ENCODE measurements at regions not wholly inside any gene's neighbourhood (a gene's known extent, or its start where the extent isn't known, plus 50 kb on each side); places are given as distances from the start of the nearest gene placed in this dataset.

DNA sequence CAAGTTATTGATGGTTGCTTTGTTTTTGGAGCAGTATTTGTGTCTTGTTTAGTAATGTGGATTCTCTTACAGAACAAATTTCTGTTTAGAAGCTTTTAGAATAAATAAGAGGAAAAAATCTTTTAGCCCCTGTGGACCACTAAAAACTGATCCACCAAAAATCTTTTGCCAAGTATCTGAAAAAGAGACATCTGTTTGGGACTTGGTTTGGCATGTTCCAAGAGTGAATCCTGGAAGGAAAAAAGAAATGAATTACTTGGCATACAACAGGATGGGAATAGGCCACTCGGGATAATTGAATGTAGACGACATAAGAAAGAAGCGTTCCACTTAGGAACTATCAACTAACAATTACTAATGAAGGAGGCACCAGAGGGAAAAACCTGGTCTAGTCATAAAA is 1350.1 kb upstream of the C9orf72 start:
- TF ChIP-seq RFX5 (IDR thresholded peaks at IDR 0.05; ENCODE audit: borderline replicate concordance, low read depth, low read length) (no peak), SUZ12 (IDR thresholded peaks at IDR 0.05; ENCODE audit: low read length) (no peak), POLR2AphosphoS5 (IDR thresholded peaks at IDR 0.05; ENCODE audit: low read depth, low read length) (no peak)
- TF ChIP-seq, protein P1, sequence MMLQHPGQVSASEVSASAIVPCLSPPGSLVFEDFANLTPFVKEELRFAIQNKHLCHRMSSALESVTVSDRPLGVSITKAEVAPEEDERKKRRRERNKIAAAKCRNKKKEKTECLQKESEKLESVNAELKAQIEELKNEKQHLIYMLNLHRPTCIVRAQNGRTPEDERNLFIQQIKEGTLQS (IDR thresholded peaks at IDR 0.05; ENCODE audit: insufficient read depth, low read depth, low read length) = no peak
